AG09309 (cell line): ENCODE measurements at regions not wholly inside any gene's neighbourhood (a gene's known extent, or its start where the extent isn't known, plus 50 kb on each side); places are given as distances from the start of the nearest gene placed in this dataset.

Source experiments
- DNase-seq: peaks from one replicate; pipeline ENCODE4 v3.0.0-alpha.2; 2010; ENCODE audit warnings: low read depth
- H3K4me3 ChIP-seq: 2 replicates; pipeline ENCODE4 v1.5.1; 2011; ENCODE audit warnings: mild to moderate bottlenecking, low read depth, low read length, moderate library complexity; ENCODE audit not compliant: control insufficient read depth
- TF ChIP-seq, protein P1 (sequence below): IDR thresholded peaks from 2 replicates; pipeline ENCODE4 v1.5.1; 2011; ENCODE audit warnings: mild to moderate bottlenecking, low read depth, low read length, inconsistent platforms; ENCODE audit not compliant: insufficient read depth, control insufficient read depth; ENCODE audit errors: missing control alignments

DNA sequence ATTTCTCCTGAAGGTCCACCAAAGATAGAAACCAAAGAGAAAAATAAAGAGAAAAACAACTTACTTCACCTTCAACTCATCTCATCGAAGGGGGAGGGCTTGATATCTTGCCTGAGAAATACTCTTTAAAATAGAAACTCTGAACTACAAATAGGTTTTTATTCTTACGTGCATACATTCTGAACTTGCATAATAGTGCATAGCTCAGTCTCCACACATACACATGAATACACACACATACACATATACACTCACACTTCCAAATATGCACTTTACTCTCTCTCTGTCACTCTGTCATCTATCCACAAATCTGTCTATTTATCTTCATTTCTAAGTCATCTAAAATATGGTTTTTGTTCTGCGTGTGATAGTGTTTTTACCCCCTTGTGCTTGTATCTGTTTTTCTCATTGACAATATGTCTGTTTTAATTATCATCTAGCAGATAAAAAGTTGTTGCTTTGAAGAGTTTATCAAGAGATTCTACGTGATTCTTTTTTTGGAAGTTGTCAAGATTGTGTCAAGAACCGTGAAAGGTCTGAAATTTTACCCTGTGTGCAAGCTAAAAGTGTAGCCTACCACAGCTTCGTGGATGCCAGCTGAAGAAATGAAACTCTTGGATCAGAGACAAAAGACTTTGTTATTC lies 468.8 kb downstream of the EPM2A start:
- H3K4me3 ChIP-seq: no peak overlapping the region
- TF ChIP-seq, protein P1, sequence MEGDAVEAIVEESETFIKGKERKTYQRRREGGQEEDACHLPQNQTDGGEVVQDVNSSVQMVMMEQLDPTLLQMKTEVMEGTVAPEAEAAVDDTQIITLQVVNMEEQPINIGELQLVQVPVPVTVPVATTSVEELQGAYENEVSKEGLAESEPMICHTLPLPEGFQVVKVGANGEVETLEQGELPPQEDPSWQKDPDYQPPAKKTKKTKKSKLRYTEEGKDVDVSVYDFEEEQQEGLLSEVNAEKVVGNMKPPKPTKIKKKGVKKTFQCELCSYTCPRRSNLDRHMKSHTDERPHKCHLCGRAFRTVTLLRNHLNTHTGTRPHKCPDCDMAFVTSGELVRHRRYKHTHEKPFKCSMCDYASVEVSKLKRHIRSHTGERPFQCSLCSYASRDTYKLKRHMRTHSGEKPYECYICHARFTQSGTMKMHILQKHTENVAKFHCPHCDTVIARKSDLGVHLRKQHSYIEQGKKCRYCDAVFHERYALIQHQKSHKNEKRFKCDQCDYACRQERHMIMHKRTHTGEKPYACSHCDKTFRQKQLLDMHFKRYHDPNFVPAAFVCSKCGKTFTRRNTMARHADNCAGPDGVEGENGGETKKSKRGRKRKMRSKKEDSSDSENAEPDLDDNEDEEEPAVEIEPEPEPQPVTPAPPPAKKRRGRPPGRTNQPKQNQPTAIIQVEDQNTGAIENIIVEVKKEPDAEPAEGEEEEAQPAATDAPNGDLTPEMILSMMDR: no peak
- no peak for DNase-seq

DNA sequence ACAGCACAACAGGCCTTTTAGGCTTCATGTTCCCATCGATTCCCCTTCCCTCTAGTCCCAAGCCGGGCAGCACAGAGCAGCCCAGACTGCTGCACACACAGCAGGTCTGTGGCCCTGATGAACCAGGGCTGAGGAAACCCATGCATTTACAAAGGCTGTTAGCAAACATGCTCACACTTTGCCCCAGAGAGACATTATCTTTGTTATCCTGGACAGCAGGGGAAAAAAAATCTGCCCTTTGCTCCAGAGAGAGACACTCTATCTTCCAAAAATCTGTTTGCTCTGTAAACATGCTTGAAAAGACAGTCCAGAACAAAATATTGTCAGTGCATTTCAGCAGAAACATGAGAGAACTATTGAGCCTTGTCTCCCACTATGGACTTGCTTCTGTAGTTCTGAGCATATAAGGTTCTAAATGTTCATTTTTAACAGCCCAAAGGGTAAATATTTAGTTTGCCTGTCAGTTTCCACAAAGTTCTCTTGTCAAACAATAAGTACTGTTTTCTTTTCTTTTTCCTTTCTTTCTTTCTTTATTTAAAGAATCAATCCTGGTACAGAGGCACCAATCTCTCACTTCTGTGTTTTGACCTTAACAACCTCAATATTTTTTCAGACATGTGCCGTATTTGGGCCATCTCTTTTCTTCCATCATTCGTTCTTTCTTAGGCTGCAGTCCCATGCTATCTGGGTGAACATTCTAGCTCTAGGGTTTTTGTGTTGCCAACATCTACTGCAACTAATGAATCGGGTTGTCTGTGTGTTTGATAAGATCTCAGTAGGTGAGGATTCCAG lies 468.0 kb downstream of the EPM2A start:
- TF ChIP-seq, protein P1: no peak
- no peak overlapping the region for H3K4me3 ChIP-seq
- no peak for DNase-seq

DNA sequence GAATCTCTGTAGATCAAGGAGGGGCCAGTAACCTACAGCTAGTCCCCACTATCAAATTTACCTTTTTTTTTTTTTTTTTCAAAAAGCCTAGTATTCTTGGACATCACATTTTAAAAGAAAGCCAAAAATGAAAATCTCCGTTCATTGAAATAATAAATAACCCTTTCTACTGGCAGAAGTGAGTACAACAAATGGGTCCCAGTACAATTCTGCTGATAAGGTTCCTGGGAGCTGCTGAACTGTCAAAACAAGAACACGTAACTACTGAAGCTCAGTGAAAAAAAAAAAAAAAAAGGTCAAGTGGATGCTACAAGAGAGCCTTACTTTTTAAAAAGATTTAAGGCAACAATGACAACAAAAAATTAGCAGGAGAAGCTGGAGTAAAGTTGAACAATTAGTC lies 464.9 kb downstream of the EPM2A start:
- DNase-seq: no peak
- TF ChIP-seq, protein P1: no peak
- no peak overlapping the region for H3K4me3 ChIP-seq

DNA sequence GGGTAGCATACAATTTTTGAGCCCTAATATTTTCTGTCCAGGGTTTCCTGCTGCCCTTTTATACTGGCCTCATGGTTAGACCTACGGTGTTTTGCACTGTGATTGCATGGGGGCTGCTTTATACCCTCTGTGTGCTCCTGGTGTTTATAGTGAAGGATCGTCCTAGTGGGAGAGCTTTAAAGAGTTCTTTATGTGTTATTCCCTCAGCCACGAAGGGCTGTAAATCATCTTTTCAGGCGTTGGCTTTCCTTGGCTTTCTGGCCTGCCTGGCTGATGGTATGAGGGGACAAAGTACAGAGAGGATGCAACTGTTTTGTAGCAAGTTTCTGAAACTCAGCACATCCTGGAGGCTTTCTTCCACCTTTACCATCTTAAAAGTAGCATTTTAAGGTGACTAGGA lies 464.3 kb downstream of the EPM2A start:
- DNase-seq: no peak
- no peak overlapping the region for H3K4me3 ChIP-seq
- TF ChIP-seq, protein P1: no peak

DNA sequence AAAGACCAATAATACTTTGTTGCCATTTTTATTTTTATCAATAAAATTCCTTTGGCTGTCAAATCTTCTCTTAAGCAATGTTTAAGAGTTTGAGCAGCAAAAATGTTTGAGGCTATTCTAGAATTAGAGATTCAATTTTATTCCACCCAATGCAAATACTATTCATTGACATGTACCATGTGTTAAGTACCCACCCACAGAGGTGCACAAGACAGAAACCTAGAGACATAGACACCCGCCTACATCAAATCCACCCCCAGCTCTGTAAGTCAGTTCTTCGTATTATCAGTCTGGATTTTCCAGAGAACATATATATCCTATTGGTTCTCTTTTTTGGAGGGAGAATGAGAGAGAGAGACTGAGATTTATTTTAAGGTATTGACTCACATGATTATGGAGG lies 463.7 kb downstream of the EPM2A start:
- TF ChIP-seq, protein P1: no peak

DNA sequence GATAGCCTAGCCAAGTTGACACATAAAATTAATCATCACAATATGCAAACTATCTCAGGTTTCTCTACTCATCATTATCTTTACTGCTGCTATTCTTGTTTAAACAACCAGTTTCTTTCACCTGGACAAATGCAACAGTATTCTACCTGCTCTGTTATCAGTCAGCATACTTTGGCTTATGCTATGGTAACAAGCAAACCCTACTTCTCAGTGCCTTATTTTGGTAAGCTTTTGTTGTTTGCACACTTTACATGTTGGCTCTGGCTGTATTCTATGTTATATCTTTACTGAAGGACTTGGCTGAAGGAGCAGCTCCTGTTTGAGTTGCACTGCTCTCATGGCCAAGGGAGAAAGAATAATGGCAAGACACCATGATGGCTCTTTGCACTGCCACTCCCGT lies 463.1 kb downstream of the EPM2A start:
- DNase-seq: no peak
- TF ChIP-seq, protein P1: no peak
- no peak overlapping the region for H3K4me3 ChIP-seq

More for the DNA sequence above, 463.7 kb downstream of the EPM2A start:
- H3K4me3 ChIP-seq: no peak overlapping the region
- DNase-seq: no peak
